Endometrial microvascular endothelial cells (primary cell): ENCODE measurements at regions not wholly inside any gene's neighbourhood (a gene's known extent, or its start where the extent isn't known, plus 50 kb on each side); places are given as distances from the start of the nearest gene placed in this dataset.
"Not testable (repeated sequence)": the region's sequence is repeated elsewhere in the genome, so short reads cannot be mapped to it uniquely, and the experiment has no call there.

Experiments used
- in situ Hi-C: cut with HindIII; loops from 2 replicates; pipeline ENCODE4 v1.10.0; 2017; ENCODE audit warnings: low sequenced_read_pairs, low pct_unique_long_range_greater_than_20kb; ENCODE audit errors: inconsistent ontology term

- in situ Hi-C loops, result no loop called here
Measured at GRCh38 chr6:27854421-27854820, 57.8 kb downstream of the OR2B2 start.

GRCh38 chr6:27851440-27851839, 60.8 kb downstream of the OR2B2 start:
- in situ Hi-C loops, result no loop called here

- in situ Hi-C loops, result not testable (repeated sequence)
Measured at GRCh38 chr6:27849001-27849400, 63.2 kb downstream of the OR2B2 start.

GRCh38 chr6:27847706-27848105, 64.5 kb downstream of the OR2B2 start:
- in situ Hi-C loops, result no loop called here

- in situ Hi-C loops, result no loop called here
Measured at GRCh38 chr6:27840572-27840971, 71.6 kb downstream of the OR2B2 start.

- in situ Hi-C loops, result no loop called here
Measured at GRCh38 chr6:27839626-27840475, 72.3 kb downstream of the OR2B2 start.

- in situ Hi-C loops, result no loop called here
Measured at GRCh38 chr6:27838945-27839625, 73.1 kb downstream of the OR2B2 start.

- in situ Hi-C loops, result no loop called here
Measured at GRCh38 chr6:27838058-27838944, 73.9 kb downstream of the OR2B2 start.

- in situ Hi-C loops, result no loop called here
Measured at GRCh38 chr6:27837625-27838057, 74.6 kb downstream of the OR2B2 start.

- in situ Hi-C loops, result no loop called here
Measured at GRCh38 chr6:27836783-27837624, 75.2 kb downstream of the OR2B2 start.

GRCh38 chr6:27836141-27836782, 75.9 kb downstream of the OR2B2 start:
- in situ Hi-C loops, result no loop called here

- in situ Hi-C loops, result no loop called here
Measured at GRCh38 chr6:27834879-27835549, 77.2 kb downstream of the OR2B2 start.

GRCh38 chr6:27834384-27834783, 77.8 kb downstream of the OR2B2 start:
- in situ Hi-C loops, result no loop called here

GRCh38 chr6:27831434-27832081, 80.6 kb downstream of the OR2B2 start:
- in situ Hi-C loops, result not testable (repeated sequence)

GRCh38 chr6:27830600-27831433, 81.4 kb downstream of the OR2B2 start:
- in situ Hi-C loops, result not testable (repeated sequence)

- in situ Hi-C loops, result no loop called here
Measured at GRCh38 chr6:27830212-27830599, 82.0 kb downstream of the OR2B2 start.
